Transverse colon (tissue), 4 donors: ENCODE measurements at regions not wholly inside any gene's neighbourhood (a gene's known extent, or its start where the extent isn't known, plus 50 kb on each side); places are given as distances from the start of the nearest gene placed in this dataset.

Source experiments
- DNase-seq: peaks from one replicate; pipeline ENCODE4 v3.0.0-alpha.2; 2019
- H3K27ac ChIP-seq, 4 donors: fragments of 200-600 bp; sonication (generic); 2 replicates each; pipeline ENCODE4 v1.5.1; 2016 to 2018; ENCODE audit warnings: inconsistent platforms in 4 of 4
- H3K27me3 ChIP-seq: fragments of 200-600 bp; sonication (generic); 2 replicates; pipeline ENCODE4 v1.5.1; 2017; ENCODE audit warnings: inconsistent platforms
- H3K36me3 ChIP-seq, 4 donors: fragments of 200-600 bp; sonication (generic); 2 replicates each; pipeline ENCODE4 v1.5.1; 2017 to 2019; ENCODE audit warnings: inconsistent platforms in 4 of 4
- H3K4me1 ChIP-seq, 4 donors: fragments of 200-600 bp; sonication (generic); 2 replicates each; pipeline ENCODE4 v1.5.1; 2017 to 2020; ENCODE audit warnings: inconsistent platforms in 4 of 4
- H3K4me3 ChIP-seq, 4 donors: fragments of 200-600 bp; sonication (generic); 1 replicate in 1 of 4; 2 replicates in 3 of 4; pipeline versions ENCODE4 v1.5.1 to v1.6.1; 2017 to 2019; ENCODE audit warnings: inconsistent platforms in 4 of 4
- H3K9me3 ChIP-seq, 2 donors: fragments of 200-600 bp; sonication (generic); 2 replicates each; pipeline ENCODE4 v1.5.1; 2017 to 2019; ENCODE audit warnings: inconsistent platforms in 2 of 2
- EP300 ChIP-seq: sonication (generic); formaldehyde crosslinking; IDR thresholded peaks from one replicate; pipeline ENCODE4 v1.6.1; 2017; ENCODE audit warnings: antibody characterized with exemption, low read depth
- POLR2A ChIP-seq: fragments of 450-650 bp; IDR thresholded peaks from one replicate; pipeline ENCODE4 v1.6.1; 2016; ENCODE audit warnings: antibody characterized with exemption, mild to moderate bottlenecking, moderate library complexity
- POLR2AphosphoS5 ChIP-seq, 3 donors: sonication (generic); formaldehyde crosslinking; IDR thresholded peaks; one replicate each; pipeline ENCODE4 v1.6.1; 2016; ENCODE audit warnings: antibody characterized with exemption in 3 of 3
- WGBS, 2 donors: methylation state at CpG; one replicate each; pipeline ENCODE4 v1.1.5; 2018; ENCODE audit warnings: low coverage in 1 of 2; 5-methylcytosine and 5-hydroxymethylcytosine counted together
- in situ Hi-C, 4 donors: fragments of 200-750 bp; cut with MboI; loops; one replicate each; pipeline versions ENCODE4 v1.15.0 to v1.15.1; 2017; ENCODE audit warnings: low sequenced_read_pairs in 3 of 4, low pct_ligation_motif_present in 1 of 4, low pct_unique_long_range_greater_than_20kb in 1 of 4
- intact Hi-C: fragments of 100-400 bp; cut with DNase I; formaldehyde crosslinking; loops from one replicate; pipeline ENCODE4 v1.15.1; 2023; ENCODE audit warnings: low total_unique reads
- TF ChIP-seq, protein P1 (sequence below), 5 experiments: fragments of 200-600 bp in 3 of 5; fragments of 450-650 bp in 2 of 5; sonication (generic) in 3 of 5; IDR thresholded peaks; 1 replicate in 2 of 5; 2 replicates in 3 of 5; pipeline ENCODE4 v1.5.1; 2016 to 2017; ENCODE audit warnings: antibody characterized with exemption in 5 of 5, inconsistent platforms in 3 of 5, mild to moderate bottlenecking in 2 of 5, moderate library complexity in 1 of 5

DNA sequence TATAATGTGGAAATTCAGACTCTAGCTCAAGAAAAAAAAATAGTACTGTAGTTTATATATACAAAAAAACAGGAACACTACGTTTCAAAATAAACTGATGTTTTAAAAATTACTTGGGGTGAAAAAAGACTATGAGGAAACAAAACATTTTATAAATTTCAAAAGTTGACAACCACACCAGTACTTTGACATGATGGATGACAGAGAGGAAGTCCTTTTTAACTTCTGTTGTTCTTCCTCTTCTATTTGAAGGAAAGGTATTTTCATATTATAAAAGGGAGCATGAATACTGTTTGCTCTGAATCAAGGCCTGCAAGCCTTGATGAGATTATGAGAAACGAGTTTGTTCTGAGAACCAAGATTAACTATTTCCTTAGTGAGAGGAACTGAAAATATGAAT, 456.9 kb downstream of the TAF11L14 start:
- Histone ChIP-seq H3K9me3 (no peaks in the 10 kb centered on the region), H3K27me3 (no peaks in the 10 kb centered on the region), H3K4me3 (no peak overlapping the region), H3K27ac (no peak overlapping the region), H3K4me1 (no peaks in the 10 kb centered on the region), H3K36me3 (no peaks in the 10 kb centered on the region)
- WGBS, 2 donors, result 4 to 12% methylated on average over 2 of the region's 2 CpGs
- TF ChIP-seq, protein P1, sequence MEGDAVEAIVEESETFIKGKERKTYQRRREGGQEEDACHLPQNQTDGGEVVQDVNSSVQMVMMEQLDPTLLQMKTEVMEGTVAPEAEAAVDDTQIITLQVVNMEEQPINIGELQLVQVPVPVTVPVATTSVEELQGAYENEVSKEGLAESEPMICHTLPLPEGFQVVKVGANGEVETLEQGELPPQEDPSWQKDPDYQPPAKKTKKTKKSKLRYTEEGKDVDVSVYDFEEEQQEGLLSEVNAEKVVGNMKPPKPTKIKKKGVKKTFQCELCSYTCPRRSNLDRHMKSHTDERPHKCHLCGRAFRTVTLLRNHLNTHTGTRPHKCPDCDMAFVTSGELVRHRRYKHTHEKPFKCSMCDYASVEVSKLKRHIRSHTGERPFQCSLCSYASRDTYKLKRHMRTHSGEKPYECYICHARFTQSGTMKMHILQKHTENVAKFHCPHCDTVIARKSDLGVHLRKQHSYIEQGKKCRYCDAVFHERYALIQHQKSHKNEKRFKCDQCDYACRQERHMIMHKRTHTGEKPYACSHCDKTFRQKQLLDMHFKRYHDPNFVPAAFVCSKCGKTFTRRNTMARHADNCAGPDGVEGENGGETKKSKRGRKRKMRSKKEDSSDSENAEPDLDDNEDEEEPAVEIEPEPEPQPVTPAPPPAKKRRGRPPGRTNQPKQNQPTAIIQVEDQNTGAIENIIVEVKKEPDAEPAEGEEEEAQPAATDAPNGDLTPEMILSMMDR (IDR thresholded peaks at IDR 0.05), result no peak
- TF ChIP-seq POLR2AphosphoS5 (IDR thresholded peaks at IDR 0.05), result no peak
- TF ChIP-seq EP300, result no peak
- intact Hi-C loops, result no loop called here
- DNase-seq, result no peak
- in situ Hi-C loops, result no loop called here

DNA sequence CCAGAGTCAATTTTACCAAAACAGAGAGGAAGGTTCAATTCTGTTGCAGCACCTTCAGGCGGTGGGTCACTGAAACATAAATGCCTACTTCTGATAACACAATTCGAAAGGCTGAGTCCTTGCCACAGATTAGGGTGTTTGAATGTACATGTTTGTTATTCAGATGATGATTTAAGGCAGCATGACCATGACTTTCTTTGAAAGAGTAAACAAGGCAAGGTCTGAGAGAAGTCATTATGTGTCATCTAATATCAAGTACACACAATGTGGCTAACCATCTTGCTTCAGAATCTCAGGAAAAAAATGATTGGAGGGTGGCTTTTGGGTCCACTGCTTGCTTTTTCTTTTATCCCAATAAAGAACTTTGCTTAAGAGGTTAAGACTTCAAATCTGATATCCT, 457.5 kb downstream of the TAF11L14 start:
- Histone ChIP-seq H3K9me3 (no peaks in the 10 kb centered on the region), H3K36me3 (no peaks in the 10 kb centered on the region), H3K27ac (no peak overlapping the region), H3K4me1 (no peaks in the 10 kb centered on the region), H3K4me3 (no peak overlapping the region), H3K27me3 (no peaks in the 10 kb centered on the region)
- no peak for TF ChIP-seq POLR2A
- TF ChIP-seq EP300, result no peak
- no peak for TF ChIP-seq POLR2AphosphoS5 (IDR thresholded peaks at IDR 0.05)
- TF ChIP-seq, protein P1 (IDR thresholded peaks at IDR 0.05), result no peak
- WGBS, 2 donors, result 69 to 76% methylated on average over 2 of the region's 2 CpGs
- in situ Hi-C loops, result no loop called here
- no peak for DNase-seq
- intact Hi-C loops, result no loop called here

DNA sequence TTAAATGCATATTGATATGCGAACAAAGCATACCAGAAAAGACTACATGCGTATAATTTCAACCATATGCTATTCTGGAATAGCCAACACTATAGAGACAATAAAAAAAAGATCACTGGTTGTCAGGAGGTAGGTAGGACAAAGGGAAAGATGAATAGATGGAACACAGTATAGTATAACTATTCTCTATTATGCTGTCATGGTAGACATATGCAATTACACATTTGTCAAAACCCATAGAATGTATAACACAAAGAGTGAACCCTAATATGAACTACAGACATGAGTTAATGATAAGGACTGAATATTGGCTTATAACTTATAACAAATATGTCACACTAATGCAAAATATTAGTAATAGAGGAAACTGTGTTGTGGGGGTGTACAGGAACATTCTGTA, 460.8 kb downstream of the TAF11L14 start:
- H3K27me3 ChIP-seq, result no peaks in the 10 kb centered on the region

DNA sequence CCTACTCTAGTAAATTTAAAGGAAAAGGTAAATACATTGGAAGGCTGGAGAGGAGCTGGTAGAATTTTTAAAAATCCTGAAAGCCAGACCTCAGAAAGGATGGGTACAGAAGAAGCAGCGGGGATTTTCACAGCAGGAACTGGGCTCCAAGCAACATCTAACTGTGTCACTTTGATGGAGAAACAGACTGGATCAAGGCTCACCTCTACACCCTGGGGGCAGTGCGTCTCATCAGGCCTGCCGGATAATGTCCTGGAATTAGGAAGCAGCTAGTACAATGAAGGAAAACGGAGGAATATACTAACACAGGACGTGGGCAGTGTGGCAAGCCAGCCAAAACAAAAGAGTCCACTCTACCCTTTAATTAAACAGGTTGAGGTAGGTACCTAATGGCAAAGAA, 463.6 kb downstream of the TAF11L14 start:
- intact Hi-C loops, result no loop called here
- H3K4me3 ChIP-seq, result no peak overlapping the region
- WGBS, 2 donors, result 20 to 65% methylated on average over 1 to 5 of the region's 5 CpGs

More for the DNA sequence above, 460.8 kb downstream of the TAF11L14 start:
- no peak for DNase-seq
- Histone ChIP-seq H3K36me3 (no peaks in the 10 kb centered on the region), H3K4me3 (no peak overlapping the region), H3K9me3 (no peaks in the 10 kb centered on the region), H3K27ac (no peak overlapping the region), H3K4me1 (no peaks in the 10 kb centered on the region)
- in situ Hi-C loops, result no loop called here
- TF ChIP-seq EP300 (no peak), POLR2A (no peak), POLR2AphosphoS5 (IDR thresholded peaks at IDR 0.05) (no peak)
- TF ChIP-seq, protein P1 (IDR thresholded peaks at IDR 0.05), result no peak
- intact Hi-C loops, result no loop called here
- 87 to 90% methylated on average over 2 of the region's 2 CpGs for WGBS, 2 donors

More for the DNA sequence above, 463.6 kb downstream of the TAF11L14 start:
- Histone ChIP-seq H3K4me1 (no peaks in the 10 kb centered on the region), H3K36me3 (no peaks in the 10 kb centered on the region), H3K27me3 (no peaks in the 10 kb centered on the region), H3K9me3 (no peaks in the 10 kb centered on the region), H3K27ac (no peak overlapping the region)
- in situ Hi-C loops, result no loop called here
- TF ChIP-seq POLR2AphosphoS5 (IDR thresholded peaks at IDR 0.05) (no peak), EP300 (no peak), POLR2A (no peak)
- TF ChIP-seq, protein P1 (IDR thresholded peaks at IDR 0.05), result no peak
- DNase-seq, result no peak
